ENCODE measurements at regions not wholly inside any gene's neighbourhood (a gene's known extent, or its start where the extent isn't known, plus 50 kb on each side); places are given as distances from the start of the nearest gene placed in this dataset.

GRCh38 chr13:99725644-99726043 lies 224.4 kb downstream of the TM9SF2 start:
- ChIA-PET CTCF (ENCODE audit: low intra/inter-chr PET ratio, low total read pairs) (no interaction called here), POLR2A (no interaction called here)
- Histone ChIP-seq H3K27me3 (ENCODE audit: control insufficient read depth in 1 of 2, insufficient read depth in 2 of 2, low read length in 2 of 2) (no peaks in the 10 kb centered on the region), H3K4me3 (replicated peaks in 1 of 3; ENCODE audit: insufficient read depth in 1 of 3, low read depth in 2 of 3, low read length in 3 of 3) (no peak overlapping the region), H3K27ac (ENCODE audit: extremely low read length, insufficient read depth, low read length) (no peak overlapping the region), H2AFZ (ENCODE audit: low read length) (no peak overlapping the region), H3K4me1 (ENCODE audit: insufficient read depth, low read length) (no peaks in the 10 kb centered on the region), H3K9me3 (ENCODE audit: low read length) (no peaks in the 10 kb centered on the region), H4K20me1 (ENCODE audit: insufficient read depth, low read length) (no peaks in the 10 kb centered on the region), H3K9ac (ENCODE audit: insufficient read depth, low read depth, low read length) (no peak overlapping the region), H3K79me2 (ENCODE audit: insufficient read depth, low read length) (no peaks in the 10 kb centered on the region), H3K36me3 (replicated peaks in 1 of 2; ENCODE audit: control insufficient read depth in 1 of 2, insufficient read depth in 2 of 2, low read length in 2 of 2) (no peaks in the 10 kb centered on the region), H3K4me2 (ENCODE audit: low read depth, low read length) (no peak overlapping the region)
- 90% methylated on average over 11 of the region's 11 CpGs for WGBS (ENCODE audit: low lambda C conversion rate)
- TF ChIP-seq NFYB (CRISPR knock-in tag; IDR thresholded peaks at IDR 0.05) (no peak), ZNF660 (CRISPR knock-in tag; IDR thresholded peaks at IDR 0.05; ENCODE audit: borderline replicate concordance, low read depth) (no peak), DBP (CRISPR knock-in tag; IDR thresholded peaks at IDR 0.05; ENCODE audit: not compliant biosample characterization) (no peak), RNF2 (conservative IDR thresholded peaks at IDR 0.05; ENCODE audit: low read depth) (no peak), TOPORS (CRISPR knock-in tag; IDR thresholded peaks at IDR 0.05) (no peak), XBP1 (CRISPR knock-in tag; IDR thresholded peaks at IDR 0.05) (no peak), HNRNPUL1 (IDR thresholded peaks at IDR 0.05; ENCODE audit: low read depth, low read length) (no peak), ATF3 (CRISPR knock-in tag; IDR thresholded peaks at IDR 0.05) (no peak), IKZF5 (CRISPR knock-in tag; IDR thresholded peaks at IDR 0.05) (no peak), ZNF496 (CRISPR knock-in tag; IDR thresholded peaks at IDR 0.05; ENCODE audit: insufficient replicate concordance) (no peak), AHR (CRISPR knock-in tag; IDR thresholded peaks at IDR 0.05) (no peak), ZNF768 (CRISPR knock-in tag; IDR thresholded peaks at IDR 0.05) (no peak), ZGPAT (CRISPR knock-in tag; IDR thresholded peaks at IDR 0.05) (no peak)
- BruUV-seq (replicated peaks) = no TSS peak
- intact Hi-C loops (cut with micrococcal nuclease; ENCODE audit: unreplicated experiment) (no loop called here), in situ Hi-C loops (cut with HindIII; ENCODE audit: extremely low pct_ligation_motif_present, low pct_unique_long_range_greater_than_20kb) (no loop called here)
- ATAC-seq = no peak
- no peak for DNase-seq (ENCODE audit: low spot score)
- no peak for FAIRE-seq
